ENCODE measurements at regions not wholly inside any gene's neighbourhood (a gene's known extent, or its start where the extent isn't known, plus 50 kb on each side); places are given as distances from the start of the nearest gene placed in this dataset.
"Not testable (repeated sequence)": the region's sequence is repeated elsewhere in the genome, so short reads cannot be mapped to it uniquely, and the experiment has no call there.

DNA sequence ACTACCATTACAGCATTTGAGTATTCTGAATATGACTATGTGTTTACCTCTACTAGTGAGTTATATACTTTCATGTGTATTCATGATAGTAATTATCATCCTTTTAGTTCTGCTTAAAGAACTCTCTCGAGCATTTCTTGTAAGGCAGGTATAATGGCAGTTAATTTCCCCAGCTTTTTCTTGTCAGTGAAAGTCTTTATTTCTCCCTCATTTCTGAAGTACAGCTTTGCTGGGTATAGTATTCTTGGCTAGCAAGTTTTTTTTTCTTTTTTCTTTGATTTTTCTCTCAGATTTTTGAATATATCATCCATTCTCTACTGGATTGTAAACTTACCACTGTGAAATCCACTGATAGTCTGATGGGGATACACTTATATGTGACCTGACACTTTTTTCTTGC is 165.9 kb upstream of the ARHGAP5 start:
- Mint-ChIP-seq H3K4me3 (no peak overlapping the region), H3K27ac (no peak overlapping the region), H3K36me3 (ENCODE audit: low read depth) (no peaks in the 10 kb centered on the region)

DNA sequence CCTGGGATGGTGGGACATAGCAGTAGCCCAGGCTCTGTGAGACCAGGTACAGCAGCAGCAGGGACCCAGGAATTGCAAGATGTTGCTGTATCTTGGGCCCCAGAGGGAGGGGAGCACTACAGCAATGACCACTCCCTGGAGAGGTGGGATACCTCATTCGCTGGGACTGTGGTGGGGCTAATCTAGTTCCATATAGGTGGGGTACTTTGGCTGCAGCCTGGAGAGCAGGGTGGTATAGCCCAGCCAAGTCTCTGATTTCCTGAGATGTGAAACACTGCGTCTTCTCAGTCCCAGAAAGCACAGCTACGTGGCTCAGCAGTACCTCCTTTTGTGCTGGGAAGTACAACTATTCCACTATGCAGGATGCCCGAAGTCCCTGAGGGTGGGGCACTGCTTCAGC is 163.7 kb upstream of the ARHGAP5 start:
- Mint-ChIP-seq H3K4me1 (no peaks in the 10 kb centered on the region), H3K4me3 (no peak overlapping the region), H3K9me3 (peaks cover 11% of the 10 kb centered on the region), H3K36me3 (ENCODE audit: low read depth) (no peaks in the 10 kb centered on the region), H3K27ac (no peak overlapping the region), H3K27me3 (peaks cover 6% of the 10 kb centered on the region)
- ATAC-seq (replicated peaks): no peak

More for the DNA sequence above, 165.9 kb upstream of the ARHGAP5 start:
- peaks cover 11% of the 10 kb centered on the region for H3K9me3 Mint-ChIP-seq
- H3K4me1 Mint-ChIP-seq: no peaks in the 10 kb centered on the region
- ATAC-seq (replicated peaks): no peak
- H3K27me3 Mint-ChIP-seq: peaks cover 3% of the 10 kb centered on the region

- peaks cover 11% of the 10 kb centered on the region for H3K27me3 Mint-ChIP-seq
- H3K27ac Mint-ChIP-seq; ATAC-seq (replicated peaks); H3K4me1 Mint-ChIP-seq; H3K4me3 Mint-ChIP-seq; H3K36me3 Mint-ChIP-seq (ENCODE audit: low read depth); H3K9me3 Mint-ChIP-seq: not testable (repeated sequence)
Measured at GRCh38 chr14:31918289-31918688, 158.8 kb upstream of the ARHGAP5 start.

DNA sequence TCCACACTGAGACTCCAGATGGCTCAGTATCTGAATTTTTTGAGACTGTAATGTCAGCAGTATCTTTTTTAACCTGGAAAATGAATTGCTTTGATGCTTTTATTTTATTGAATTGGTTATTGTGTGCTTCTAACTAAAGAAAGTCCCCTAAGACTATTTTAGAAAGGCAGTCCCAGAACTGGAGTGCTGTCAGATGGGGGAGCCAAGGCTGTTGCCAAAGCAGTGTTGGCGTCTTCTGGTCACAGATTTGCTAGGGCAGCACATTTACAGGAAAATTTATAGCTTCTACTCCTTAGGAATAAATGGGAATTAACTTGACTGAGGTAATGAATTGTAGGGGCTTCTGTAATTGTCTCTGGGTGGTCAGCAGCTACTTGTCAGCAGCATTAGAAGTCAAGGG is 157.1 kb upstream of the ARHGAP5 start:
- Mint-ChIP-seq H3K36me3 (ENCODE audit: low read depth) (no peaks in the 10 kb centered on the region), H3K4me3 (no peak overlapping the region), H3K9me3 (no peaks in the 10 kb centered on the region), H3K27me3 (peaks cover 11% of the 10 kb centered on the region), H3K27ac (no peak overlapping the region), H3K4me1 (no peaks in the 10 kb centered on the region)
- no peak for ATAC-seq (replicated peaks)

GRCh38 chr14:31920989-31921650 is 156.0 kb upstream of the ARHGAP5 start:
- no peak for ATAC-seq (replicated peaks)

GRCh38 chr14:31921721-31922120 is 155.4 kb upstream of the ARHGAP5 start:
- no peaks in the 10 kb centered on the region for H3K4me1 Mint-ChIP-seq
- no peak for ATAC-seq (replicated peaks)
- no peak overlapping the region for H3K4me3 Mint-ChIP-seq
- no peaks in the 10 kb centered on the region for H3K36me3 Mint-ChIP-seq (ENCODE audit: low read depth)
- peaks cover 11% of the 10 kb centered on the region for H3K27me3 Mint-ChIP-seq
- no peak overlapping the region for H3K27ac Mint-ChIP-seq
- H3K9me3 Mint-ChIP-seq: no peaks in the 10 kb centered on the region

More at GRCh38 chr14:31920989-31921650, 156.0 kb upstream of the ARHGAP5 start:
- no peaks in the 10 kb centered on the region for H3K4me1 Mint-ChIP-seq
- peaks cover 11% of the 10 kb centered on the region for H3K27me3 Mint-ChIP-seq
- H3K4me3 Mint-ChIP-seq: no peak overlapping the region
- no peak overlapping the region for H3K27ac Mint-ChIP-seq
- H3K36me3 Mint-ChIP-seq (ENCODE audit: low read depth): no peaks in the 10 kb centered on the region
- no peaks in the 10 kb centered on the region for H3K9me3 Mint-ChIP-seq

- Mint-ChIP-seq H3K27ac (no peak overlapping the region), H3K4me3 (no peak overlapping the region), H3K27me3 (peaks cover 3% of the 10 kb centered on the region), H3K4me1 (no peaks in the 10 kb centered on the region), H3K36me3 (ENCODE audit: low read depth) (no peaks in the 10 kb centered on the region), H3K9me3 (no peaks in the 10 kb centered on the region)
- peak; percentile 43 for ATAC-seq (replicated peaks)
Measured at GRCh38 chr14:31926123-31926522, 151.0 kb upstream of the ARHGAP5 start.

GRCh38 chr14:31926652-31927347 is 150.3 kb upstream of the ARHGAP5 start:
- no peak for ATAC-seq (replicated peaks)
- no peaks in the 10 kb centered on the region for H3K9me3 Mint-ChIP-seq
- no peaks in the 10 kb centered on the region for H3K36me3 Mint-ChIP-seq (ENCODE audit: low read depth)
- H3K4me3 Mint-ChIP-seq: no peak overlapping the region
- no peaks in the 10 kb centered on the region for H3K27me3 Mint-ChIP-seq
- peak overlapping the region; percentile 15 for H3K27ac Mint-ChIP-seq
- no peaks in the 10 kb centered on the region for H3K4me1 Mint-ChIP-seq

DNA sequence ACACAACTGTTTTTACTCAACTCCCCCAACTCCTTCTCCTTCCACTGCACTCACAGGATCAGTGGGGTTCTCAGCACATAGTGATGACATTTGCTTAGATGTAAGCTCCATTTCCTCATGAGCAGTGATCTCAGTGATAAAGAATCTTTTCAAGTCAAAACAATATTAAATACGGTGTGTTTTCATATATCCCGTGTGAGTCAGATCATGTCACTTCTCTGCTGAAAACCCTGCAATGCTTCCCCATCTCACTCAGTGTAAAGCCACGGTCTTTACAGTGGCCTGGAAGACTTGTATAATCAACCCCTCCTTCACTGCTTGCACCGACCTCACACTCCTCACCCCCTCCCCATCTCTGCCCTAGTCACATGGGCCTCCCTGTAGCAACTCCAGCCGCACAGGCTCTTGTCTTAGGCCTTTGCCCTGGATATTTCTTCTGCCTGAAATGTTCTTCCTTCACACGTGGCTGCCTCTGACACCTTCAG is 149.7 kb upstream of the ARHGAP5 start:
- no peak overlapping the region for H3K4me3 Mint-ChIP-seq
- H3K4me1 Mint-ChIP-seq: no peaks in the 10 kb centered on the region
- H3K27ac Mint-ChIP-seq: peak overlapping the region; percentile 15
- ATAC-seq (replicated peaks): peak; percentile 88
- H3K36me3 Mint-ChIP-seq (ENCODE audit: low read depth): no peaks in the 10 kb centered on the region
- H3K9me3 Mint-ChIP-seq: no peaks in the 10 kb centered on the region
- no peaks in the 10 kb centered on the region for H3K27me3 Mint-ChIP-seq

DNA sequence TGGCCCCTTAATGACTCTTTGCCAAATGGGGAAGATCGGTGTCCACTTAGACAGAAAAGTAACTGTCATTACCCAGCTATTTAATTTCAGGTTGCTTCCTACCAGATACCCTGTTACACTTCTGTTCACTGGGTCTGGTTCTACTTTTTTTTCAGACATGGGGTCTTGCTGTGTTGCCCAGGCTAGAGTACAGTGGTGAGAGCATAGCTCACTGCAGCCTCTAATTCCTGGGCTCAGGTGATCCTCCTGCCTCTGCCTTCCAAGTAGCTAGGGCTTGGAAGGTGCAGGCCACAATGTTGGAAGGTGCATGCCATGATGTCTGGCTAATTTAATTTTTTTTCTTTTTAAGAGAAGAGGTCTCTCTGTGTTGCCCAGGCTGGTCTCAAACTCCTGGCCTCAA is 147.0 kb upstream of the ARHGAP5 start:
- no peaks in the 10 kb centered on the region for H3K9me3 Mint-ChIP-seq
- peak overlapping the region; percentile 54 for H3K27ac Mint-ChIP-seq
- no peaks in the 10 kb centered on the region for H3K27me3 Mint-ChIP-seq
- no peaks in the 10 kb centered on the region for H3K36me3 Mint-ChIP-seq (ENCODE audit: low read depth)
- no peak for ATAC-seq (replicated peaks)
- H3K4me1 Mint-ChIP-seq: peaks cover 5% of the 10 kb centered on the region
- no peak overlapping the region for H3K4me3 Mint-ChIP-seq

DNA sequence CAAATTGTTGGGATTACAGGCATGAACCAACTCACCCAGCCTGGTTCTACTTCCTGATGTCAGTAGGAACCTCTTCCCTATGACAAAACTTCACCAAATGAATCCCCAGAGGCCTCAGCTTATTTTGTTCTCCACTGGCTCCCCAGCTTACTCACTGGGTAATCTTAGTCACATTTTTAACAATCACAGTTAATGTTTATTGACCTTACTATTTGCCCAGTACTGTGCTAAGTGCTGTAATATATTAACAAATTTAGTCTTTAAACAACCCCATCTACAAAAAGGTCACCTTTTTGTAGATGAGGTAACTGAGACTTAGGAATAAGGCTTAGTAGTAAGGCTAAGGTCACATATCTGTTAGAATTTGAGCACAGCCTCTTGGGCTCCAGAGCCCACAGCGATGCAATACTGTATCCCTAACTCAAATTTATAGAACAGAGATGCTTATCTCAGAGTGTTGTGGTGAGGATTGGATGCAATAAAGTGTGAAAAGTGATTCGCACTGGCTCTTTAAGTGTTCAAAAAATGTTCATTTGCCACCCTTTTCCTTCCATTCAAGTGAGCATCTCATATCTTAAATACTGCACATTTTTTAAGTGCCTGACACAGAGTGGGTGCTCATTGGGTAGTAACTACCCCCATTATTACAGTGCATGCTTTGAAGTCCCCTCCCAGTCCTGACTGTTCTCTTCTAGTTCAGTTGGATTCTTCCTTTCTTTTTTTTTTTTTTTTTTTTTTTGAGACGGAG is 146.4 kb upstream of the ARHGAP5 start:
- peak; percentile 37 for ATAC-seq (replicated peaks)
- H3K27me3 Mint-ChIP-seq: no peaks in the 10 kb centered on the region
- no peaks in the 10 kb centered on the region for H3K36me3 Mint-ChIP-seq (ENCODE audit: low read depth)

GRCh38 chr14:31932675-31933074 is 144.4 kb upstream of the ARHGAP5 start:
- Mint-ChIP-seq H3K36me3 (ENCODE audit: low read depth) (no peaks in the 10 kb centered on the region), H3K9me3 (no peaks in the 10 kb centered on the region), H3K4me3 (no peak overlapping the region), H3K4me1 (peaks cover 5% of the 10 kb centered on the region), H3K27ac (peak overlapping the region; percentile 66), H3K27me3 (no peaks in the 10 kb centered on the region)
- ATAC-seq (replicated peaks): no peak

More for the DNA sequence above, 146.4 kb upstream of the ARHGAP5 start:
- Mint-ChIP-seq H3K4me3 (no peak overlapping the region), H3K9me3 (no peaks in the 10 kb centered on the region), H3K4me1 (peaks cover 5% of the 10 kb centered on the region), H3K27ac (peak overlapping the region; percentile 54)

- ATAC-seq (replicated peaks): no peak
- no peaks in the 10 kb centered on the region for H3K27me3 Mint-ChIP-seq
- H3K36me3 Mint-ChIP-seq (ENCODE audit: low read depth): no peaks in the 10 kb centered on the region
- H3K4me3 Mint-ChIP-seq: no peak overlapping the region
- H3K9me3 Mint-ChIP-seq: no peaks in the 10 kb centered on the region
- peaks cover 8% of the 10 kb centered on the region for H3K4me1 Mint-ChIP-seq
- H3K27ac Mint-ChIP-seq: no peak overlapping the region
Measured at GRCh38 chr14:31933716-31934115, 143.4 kb upstream of the ARHGAP5 start.

- no peaks in the 10 kb centered on the region for H3K9me3 Mint-ChIP-seq
- no peaks in the 10 kb centered on the region for H3K36me3 Mint-ChIP-seq (ENCODE audit: low read depth)
- no peaks in the 10 kb centered on the region for H3K27me3 Mint-ChIP-seq
- no peak overlapping the region for H3K4me3 Mint-ChIP-seq
- peaks cover 8% of the 10 kb centered on the region for H3K4me1 Mint-ChIP-seq
- no peak overlapping the region for H3K27ac Mint-ChIP-seq
- ATAC-seq (replicated peaks): no peak
Measured at GRCh38 chr14:31934767-31935266, 142.3 kb upstream of the ARHGAP5 start.
